Testis (tissue), 2 donors: ENCODE measurements at regions not wholly inside any gene's neighbourhood (a gene's known extent, or its start where the extent isn't known, plus 50 kb on each side); places are given as distances from the start of the nearest gene placed in this dataset.

Experiments
- POLR2A ChIP-seq: fragments of 450-650 bp; IDR thresholded peaks from one replicate; pipeline ENCODE4 v1.6.1; 2017; ENCODE audit warnings: antibody characterized with exemption, mild to moderate bottlenecking, moderate library complexity
- TF ChIP-seq, protein P1 (sequence below), 3 experiments: fragments of 450-650 bp in 2 of 3; fragments of 200-600 bp in 1 of 3; sonication (generic) in 1 of 3; IDR thresholded peaks; one replicate each; pipeline ENCODE4 v1.5.1; 2016 to 2019; ENCODE audit warnings: antibody characterized with exemption in 3 of 3, mild to moderate bottlenecking in 2 of 3, moderate library complexity in 1 of 3

DNA sequence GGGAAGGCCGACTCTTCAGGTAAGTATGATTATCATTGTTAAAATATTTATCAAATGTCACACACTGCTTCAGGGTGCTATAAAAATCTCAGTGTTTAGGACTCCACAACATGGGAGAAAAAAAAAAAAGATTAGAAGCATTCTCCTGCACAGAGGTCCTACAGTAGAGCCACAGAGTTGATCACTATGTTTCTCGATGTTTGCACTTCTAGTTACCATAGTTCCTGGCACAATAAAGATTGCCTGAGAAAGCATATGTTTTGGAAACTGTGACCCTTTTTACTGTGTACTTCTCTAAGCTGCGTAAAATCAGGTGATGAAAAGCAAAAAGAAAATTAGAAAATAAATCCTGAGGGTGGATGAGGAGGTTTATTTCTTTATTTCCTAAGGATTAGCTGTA lies 269.9 kb upstream of the SYNCRIP start:
- TF ChIP-seq, protein P1, sequence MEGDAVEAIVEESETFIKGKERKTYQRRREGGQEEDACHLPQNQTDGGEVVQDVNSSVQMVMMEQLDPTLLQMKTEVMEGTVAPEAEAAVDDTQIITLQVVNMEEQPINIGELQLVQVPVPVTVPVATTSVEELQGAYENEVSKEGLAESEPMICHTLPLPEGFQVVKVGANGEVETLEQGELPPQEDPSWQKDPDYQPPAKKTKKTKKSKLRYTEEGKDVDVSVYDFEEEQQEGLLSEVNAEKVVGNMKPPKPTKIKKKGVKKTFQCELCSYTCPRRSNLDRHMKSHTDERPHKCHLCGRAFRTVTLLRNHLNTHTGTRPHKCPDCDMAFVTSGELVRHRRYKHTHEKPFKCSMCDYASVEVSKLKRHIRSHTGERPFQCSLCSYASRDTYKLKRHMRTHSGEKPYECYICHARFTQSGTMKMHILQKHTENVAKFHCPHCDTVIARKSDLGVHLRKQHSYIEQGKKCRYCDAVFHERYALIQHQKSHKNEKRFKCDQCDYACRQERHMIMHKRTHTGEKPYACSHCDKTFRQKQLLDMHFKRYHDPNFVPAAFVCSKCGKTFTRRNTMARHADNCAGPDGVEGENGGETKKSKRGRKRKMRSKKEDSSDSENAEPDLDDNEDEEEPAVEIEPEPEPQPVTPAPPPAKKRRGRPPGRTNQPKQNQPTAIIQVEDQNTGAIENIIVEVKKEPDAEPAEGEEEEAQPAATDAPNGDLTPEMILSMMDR (IDR thresholded peaks at IDR 0.05), result no peak
- no peak for TF ChIP-seq POLR2A
